Gastrocnemius medialis (tissue), 4 donors: ENCODE measurements at regions not wholly inside any gene's neighbourhood (a gene's known extent, or its start where the extent isn't known, plus 50 kb on each side); places are given as distances from the start of the nearest gene placed in this dataset.

ENCODE experiments used
- ATAC-seq, 2 donors: fragments of 150-250 bp; one replicate each; pipeline ENCODE4 v1.9.1; 2016
- DNase-seq, 2 donors: peaks; one replicate each; pipeline ENCODE4 v3.0.0-alpha.2; 2019
- H3K27ac ChIP-seq, 4 donors: fragments of 200-600 bp; sonication (generic); 1 replicate in 1 of 4; 2 replicates in 3 of 4; pipeline ENCODE4 v1.5.1; 2016 to 2018; ENCODE audit warnings: mild to moderate bottlenecking in 2 of 4, moderate library complexity in 1 of 4
- H3K27me3 ChIP-seq, 3 donors: fragments of 200-600 bp; sonication (generic) in 2 of 3; 1 replicate in 1 of 3; 2 replicates in 2 of 3; pipeline versions ENCODE4 v1.5.1 to v1.6.0; 2016 to 2019; ENCODE audit warnings: mild to moderate bottlenecking in 1 of 3, moderate library complexity in 1 of 3
- H3K36me3 ChIP-seq, 2 donors: fragments of 200-600 bp; sonication (generic) in 1 of 2; one replicate each; pipeline ENCODE4 v1.5.1; 2017 to 2018
- H3K4me1 ChIP-seq, 2 donors: fragments of 200-600 bp; sonication (generic) in 1 of 2; one replicate each; pipeline ENCODE4 v1.5.1; 2016 to 2017; ENCODE audit warnings: mild to moderate bottlenecking in 2 of 2
- H3K4me3 ChIP-seq, 4 donors: fragments of 200-600 bp; sonication (generic) in 3 of 4; 1 replicate in 1 of 4; 2 replicates in 3 of 4; pipeline ENCODE4 v1.5.1; 2016 to 2019; ENCODE audit warnings: mild to moderate bottlenecking in 2 of 4
- H3K9me3 ChIP-seq, 3 donors: fragments of 200-600 bp; sonication (generic) in 2 of 3; 1 replicate in 1 of 3; 2 replicates in 2 of 3; pipeline ENCODE4 v1.5.1; 2016 to 2019
- POLR2A ChIP-seq, 2 donors: fragments of 450-650 bp; IDR thresholded peaks; one replicate each; pipeline ENCODE4 v1.6.1; 2017; ENCODE audit warnings: antibody characterized with exemption in 2 of 2, mild to moderate bottlenecking in 2 of 2, moderate library complexity in 2 of 2
- in situ Hi-C, 4 donors: fragments of 200-750 bp; cut with MboI; loops; one replicate each; pipeline versions ENCODE4 v1.15.0 to v1.8.0; 2017; ENCODE audit warnings: low sequenced_read_pairs in 4 of 4
- intact Hi-C: fragments of 100-400 bp; cut with DNase I; formaldehyde crosslinking; loops from one replicate; pipeline ENCODE4 v1.15.1; 2023; ENCODE audit warnings: low total_unique reads
- TF ChIP-seq, protein P1 (sequence below), 5 experiments: fragments of 450-650 bp in 3 of 5; fragments of 200-600 bp in 2 of 5; sonication (generic) in 2 of 5; IDR thresholded peaks in 4 of 5; conservative IDR thresholded peaks in 1 of 5; 1 replicate in 4 of 5; 2 replicates in 1 of 5; pipeline ENCODE4 v1.5.1; 2016 to 2019; ENCODE audit warnings: antibody characterized with exemption in 5 of 5, mild to moderate bottlenecking in 3 of 5, moderate library complexity in 3 of 5

DNA sequence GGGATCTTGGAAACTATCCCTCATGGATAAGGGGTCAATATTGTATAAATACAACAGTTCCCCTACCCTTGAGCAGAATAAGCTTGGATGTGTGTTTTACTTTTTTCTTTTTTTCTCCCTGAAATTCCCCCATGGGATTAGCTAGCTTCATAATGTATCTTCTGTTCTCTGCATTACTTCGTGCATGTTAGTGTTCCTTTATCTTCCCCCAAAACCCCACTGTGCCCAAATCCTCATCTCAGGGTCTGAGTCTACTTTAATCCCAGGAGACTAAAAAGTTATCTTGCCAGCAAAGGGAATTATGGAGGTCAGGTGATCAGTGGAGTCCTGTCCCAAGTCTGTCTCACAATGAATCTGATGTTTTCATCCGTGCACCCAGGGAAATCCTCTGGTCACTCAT is 217.5 kb upstream of the CNTNAP4 start:
- Histone ChIP-seq H3K9me3 (no peaks in the 10 kb centered on the region), H3K27ac (no peak overlapping the region), H3K4me1 (no peaks in the 10 kb centered on the region), H3K27me3 (no peaks in the 10 kb centered on the region), H3K36me3 (no peaks in the 10 kb centered on the region), H3K4me3 (no peak overlapping the region)
- DNase-seq (no peak), ATAC-seq (no peak)
- intact Hi-C loops (no loop called here), in situ Hi-C loops (no loop called here)
- TF ChIP-seq, protein P1, sequence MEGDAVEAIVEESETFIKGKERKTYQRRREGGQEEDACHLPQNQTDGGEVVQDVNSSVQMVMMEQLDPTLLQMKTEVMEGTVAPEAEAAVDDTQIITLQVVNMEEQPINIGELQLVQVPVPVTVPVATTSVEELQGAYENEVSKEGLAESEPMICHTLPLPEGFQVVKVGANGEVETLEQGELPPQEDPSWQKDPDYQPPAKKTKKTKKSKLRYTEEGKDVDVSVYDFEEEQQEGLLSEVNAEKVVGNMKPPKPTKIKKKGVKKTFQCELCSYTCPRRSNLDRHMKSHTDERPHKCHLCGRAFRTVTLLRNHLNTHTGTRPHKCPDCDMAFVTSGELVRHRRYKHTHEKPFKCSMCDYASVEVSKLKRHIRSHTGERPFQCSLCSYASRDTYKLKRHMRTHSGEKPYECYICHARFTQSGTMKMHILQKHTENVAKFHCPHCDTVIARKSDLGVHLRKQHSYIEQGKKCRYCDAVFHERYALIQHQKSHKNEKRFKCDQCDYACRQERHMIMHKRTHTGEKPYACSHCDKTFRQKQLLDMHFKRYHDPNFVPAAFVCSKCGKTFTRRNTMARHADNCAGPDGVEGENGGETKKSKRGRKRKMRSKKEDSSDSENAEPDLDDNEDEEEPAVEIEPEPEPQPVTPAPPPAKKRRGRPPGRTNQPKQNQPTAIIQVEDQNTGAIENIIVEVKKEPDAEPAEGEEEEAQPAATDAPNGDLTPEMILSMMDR (IDR thresholded peaks at IDR 0.05 in 4 of 5, conservative IDR thresholded peaks at IDR 0.05 in 1 of 5): no peak
- no peak for TF ChIP-seq POLR2A (IDR thresholded peaks at IDR 0.05)

DNA sequence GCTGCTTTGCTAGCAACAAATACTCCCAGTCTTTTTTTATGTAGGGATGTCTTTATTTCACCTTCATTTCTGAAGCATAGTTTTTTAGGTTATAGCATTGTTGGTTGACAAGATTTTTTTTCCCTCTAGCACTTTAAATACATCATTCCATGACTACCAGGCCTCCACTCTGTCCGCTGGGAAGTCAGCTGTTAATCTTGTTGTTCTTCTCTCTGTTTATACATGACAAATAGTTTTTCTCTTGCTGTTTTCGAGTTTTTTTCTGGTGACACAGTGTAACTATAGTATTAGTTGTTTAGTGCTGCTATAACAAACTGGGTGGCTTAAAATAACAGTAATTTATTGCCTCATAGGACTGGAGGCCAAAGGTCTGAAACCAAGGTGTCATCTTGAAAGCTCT is 205.5 kb upstream of the CNTNAP4 start:
- TF ChIP-seq POLR2A (IDR thresholded peaks at IDR 0.05): no peak
- TF ChIP-seq, protein P1 (IDR thresholded peaks at IDR 0.05 in 4 of 5, conservative IDR thresholded peaks at IDR 0.05 in 1 of 5): no peak
- H3K9me3 ChIP-seq: no peaks in the 10 kb centered on the region
- no peaks in the 10 kb centered on the region for H3K27me3 ChIP-seq
- H3K36me3 ChIP-seq: no peaks in the 10 kb centered on the region
- intact Hi-C loops: no loop called here
- ATAC-seq (no peak), DNase-seq (no peak)
- no peak overlapping the region for H3K4me3 ChIP-seq
- no peak overlapping the region for H3K27ac ChIP-seq
- in situ Hi-C loops: no loop called here
- no peaks in the 10 kb centered on the region for H3K4me1 ChIP-seq

DNA sequence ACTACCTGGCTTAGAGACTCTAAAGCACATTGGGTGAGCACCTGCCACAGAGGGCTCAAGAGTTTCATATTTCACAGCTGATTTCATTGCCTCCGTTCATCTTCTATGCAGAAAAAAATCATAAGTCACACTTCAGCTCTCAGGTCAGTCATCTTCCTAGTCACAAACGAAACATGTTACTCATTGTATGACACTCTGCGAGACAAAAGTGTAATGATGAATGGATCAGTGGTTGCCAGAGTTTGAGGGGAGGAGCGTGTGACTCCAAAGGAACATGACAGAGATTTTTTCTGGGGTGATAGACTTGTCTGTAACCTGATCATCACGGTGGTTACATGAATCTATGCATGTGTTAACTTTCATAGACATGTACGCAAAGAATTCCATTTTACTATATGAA is 195.2 kb upstream of the CNTNAP4 start:
- no peak overlapping the region for H3K27ac ChIP-seq
- DNase-seq (no peak), ATAC-seq (no peak)
- H3K4me3 ChIP-seq: no peak overlapping the region
- H3K27me3 ChIP-seq: no peaks in the 10 kb centered on the region
- in situ Hi-C loops (no loop called here), intact Hi-C loops (no loop called here)
- no peaks in the 10 kb centered on the region for H3K9me3 ChIP-seq
- TF ChIP-seq, protein P1 (IDR thresholded peaks at IDR 0.05 in 4 of 5, conservative IDR thresholded peaks at IDR 0.05 in 1 of 5): no peak
- no peak for TF ChIP-seq POLR2A (IDR thresholded peaks at IDR 0.05)
- no peaks in the 10 kb centered on the region for H3K36me3 ChIP-seq
- H3K4me1 ChIP-seq: no peaks in the 10 kb centered on the region

DNA sequence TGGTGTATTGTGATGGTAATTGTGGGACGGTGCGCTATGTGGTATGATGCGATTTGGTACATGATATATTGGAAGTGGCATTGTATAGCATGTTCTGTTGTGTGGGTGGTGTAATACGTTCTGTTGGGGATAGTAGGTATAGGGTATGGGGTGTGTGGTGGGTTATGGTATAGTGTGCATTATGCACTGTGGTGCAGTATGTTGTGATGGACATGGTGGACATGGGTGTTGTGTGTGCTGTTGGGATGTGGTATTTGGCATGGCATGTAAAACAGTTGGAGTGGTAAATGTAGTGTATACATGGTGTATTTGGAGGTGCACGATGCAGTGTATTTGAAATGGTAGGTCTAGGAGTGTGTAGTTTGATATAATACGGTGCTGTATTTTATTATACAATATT is 170.6 kb upstream of the CNTNAP4 start:
- in situ Hi-C loops: no loop called here
- Histone ChIP-seq H3K9me3 (no peaks in the 10 kb centered on the region), H3K27me3 (no peaks in the 10 kb centered on the region), H3K4me3 (no peak overlapping the region), H3K27ac (no peak overlapping the region), H3K4me1 (no peaks in the 10 kb centered on the region), H3K36me3 (no peaks in the 10 kb centered on the region)
- intact Hi-C loops: no loop called here
- ATAC-seq (no peak), DNase-seq (no peak)
- TF ChIP-seq, protein P1 (IDR thresholded peaks at IDR 0.05 in 4 of 5, conservative IDR thresholded peaks at IDR 0.05 in 1 of 5): no peak
- no peak for TF ChIP-seq POLR2A (IDR thresholded peaks at IDR 0.05)

DNA sequence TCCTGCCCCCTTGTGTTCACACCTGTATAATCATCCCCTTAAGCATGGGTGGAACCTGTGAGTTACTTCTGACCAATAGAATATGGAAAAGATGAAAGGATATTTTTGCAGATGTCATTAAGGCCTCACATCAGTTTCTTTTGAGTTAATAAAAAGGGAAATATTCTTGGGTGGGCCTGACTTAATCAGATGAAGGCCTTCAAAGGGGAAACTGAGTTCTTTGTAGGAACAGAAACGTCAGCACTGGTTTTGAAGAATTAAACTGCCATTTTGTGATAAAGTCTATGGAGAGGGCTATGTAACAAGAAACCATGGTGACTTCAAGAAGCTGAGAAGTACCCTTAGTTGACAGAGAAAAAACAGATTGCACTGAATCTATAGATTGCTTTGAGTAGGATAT is 168.7 kb upstream of the CNTNAP4 start:
- TF ChIP-seq POLR2A (IDR thresholded peaks at IDR 0.05): no peak
- TF ChIP-seq, protein P1 (IDR thresholded peaks at IDR 0.05 in 4 of 5, conservative IDR thresholded peaks at IDR 0.05 in 1 of 5): no peak
- DNase-seq (no peak), ATAC-seq (no peak)
- Histone ChIP-seq H3K27ac (no peak overlapping the region), H3K4me1 (no peaks in the 10 kb centered on the region), H3K9me3 (no peaks in the 10 kb centered on the region), H3K4me3 (no peak overlapping the region), H3K36me3 (no peaks in the 10 kb centered on the region), H3K27me3 (no peaks in the 10 kb centered on the region)
- in situ Hi-C loops: no loop called here
- intact Hi-C loops: no loop called here
